ENCODE measurements at regions not wholly inside any gene's neighbourhood (a gene's known extent, or its start where the extent isn't known, plus 50 kb on each side); places are given as distances from the start of the nearest gene placed in this dataset.
"Not testable (repeated sequence)": the region's sequence is repeated elsewhere in the genome, so short reads cannot be mapped to it uniquely, and the experiment has no call there.

GRCh38 chr17:43345515-43345914 is 53.3 kb upstream of the ARL4D start:
- H3K27me3 ChIP-seq (ENCODE audit: control insufficient read depth in 2 of 2, insufficient read depth in 2 of 2, low read length in 2 of 2); H3K4me3 Mint-ChIP-seq; H3K36me3 ChIP-seq (ENCODE audit: control insufficient read depth in 2 of 3, insufficient read depth in 3 of 3, low read length in 3 of 3); H3K4me3 ChIP-seq (ENCODE audit: low read length); DNase-seq; ATAC-seq; H3K27ac ChIP-seq (ENCODE audit: low read depth, low read length); H3K4me1 ChIP-seq (ENCODE audit: control insufficient read depth in 2 of 2, insufficient read depth in 2 of 2, low read length in 2 of 2); intact Hi-C loops (cut with micrococcal nuclease); H3K27ac Mint-ChIP-seq; H3K27me3 Mint-ChIP-seq; CTCF ChIA-PET; POLR2A ChIA-PET: not testable (repeated sequence)
- H3K4me1 Mint-ChIP-seq, result peaks cover 0 to 10% (median 0%) of the 10 kb centered on the region in 7 donors
- H3K36me3 Mint-ChIP-seq, result peaks cover 0 to 36% (median 20%) of the 10 kb centered on the region in 5 donors
- H3K9me3 Mint-ChIP-seq, result peaks cover 0 to 42% (median 29%) of the 10 kb centered on the region in 11 donors
- H3K9me3 ChIP-seq (ENCODE audit: control insufficient read depth in 2 of 3, low read length in 3 of 3), result peaks cover 3 to 33% (median 10%) of the 10 kb centered on the region in 3 experiments

- H3K4me1 Mint-ChIP-seq, result peaks cover 0 to 10% (median 0%) of the 10 kb centered on the region in 7 donors
- H3K9me3 Mint-ChIP-seq, result peaks cover 0 to 36% (median 26%) of the 10 kb centered on the region in 11 donors
- no peak overlapping the region for H3K27ac Mint-ChIP-seq
- H3K27me3 Mint-ChIP-seq, result peaks cover 0 to 7% (median 0%) of the 10 kb centered on the region in 5 donors
- H3K4me1 ChIP-seq (ENCODE audit: control insufficient read depth in 2 of 2, insufficient read depth in 2 of 2, low read length in 2 of 2), result no peaks in the 10 kb centered on the region
- no peak overlapping the region for H3K4me3 ChIP-seq (ENCODE audit: low read length)
- ATAC-seq (no peak), DNase-seq (no peak)
- peaks cover 0 to 31% (median 16%) of the 10 kb centered on the region in 5 donors for H3K36me3 Mint-ChIP-seq
- ChIA-PET POLR2A (no interaction called here), CTCF (no interaction called here)
- no peaks in the 10 kb centered on the region for H3K27me3 ChIP-seq (ENCODE audit: control insufficient read depth in 2 of 2, insufficient read depth in 2 of 2, low read length in 2 of 2)
- no peaks in the 10 kb centered on the region for H3K36me3 ChIP-seq (ENCODE audit: control insufficient read depth in 2 of 3, insufficient read depth in 3 of 3, low read length in 3 of 3)
- intact Hi-C loops (cut with micrococcal nuclease), result no loop called here
- H3K4me3 Mint-ChIP-seq, result no peak overlapping the region
- peaks cover under 1 to 28% (median 8%) of the 10 kb centered on the region in 3 experiments for H3K9me3 ChIP-seq (ENCODE audit: control insufficient read depth in 2 of 3, low read length in 3 of 3)
- no peak overlapping the region for H3K27ac ChIP-seq (ENCODE audit: low read depth, low read length)
These were observed 54.1 kb upstream of the ARL4D start for GRCh38 chr17:43344685-43345084.

- Histone ChIP-seq H3K9me3 (ENCODE audit: control insufficient read depth in 2 of 3, low read length in 3 of 3) (peaks cover 0 to 8% (median 3%) of the 10 kb centered on the region in 3 experiments), H3K4me3 (ENCODE audit: low read length) (no peak overlapping the region), H3K4me1 (ENCODE audit: control insufficient read depth in 2 of 2, insufficient read depth in 2 of 2, low read length in 2 of 2) (no peaks in the 10 kb centered on the region), H3K27ac (ENCODE audit: low read depth, low read length) (no peak overlapping the region), H3K36me3 (ENCODE audit: control insufficient read depth in 2 of 3, insufficient read depth in 3 of 3, low read length in 3 of 3) (no peaks in the 10 kb centered on the region), H3K27me3 (ENCODE audit: control insufficient read depth in 2 of 2, insufficient read depth in 2 of 2, low read length in 2 of 2) (no peaks in the 10 kb centered on the region)
- ATAC-seq (no peak), DNase-seq (no peak)
- Mint-ChIP-seq H3K4me3 (no peak overlapping the region), H3K27me3 (peaks cover 0 to 7% (median 0%) of the 10 kb centered on the region in 5 donors), H3K9me3 (peaks cover 0 to 14% (median 9%) of the 10 kb centered on the region in 11 donors), H3K4me1 (peaks cover 0 to 19% (median 9%) of the 10 kb centered on the region in 7 donors), H3K27ac (no peak overlapping the region), H3K36me3 (peaks cover 0 to 14% (median 7%) of the 10 kb centered on the region in 5 donors)
- ChIA-PET CTCF (interaction anchor here (1.0 kb wide), 1 partner anchor 349 kb away, joined by 3 read pairs; no protein-coding TSS in a partner anchor), POLR2A (interaction anchor here (1.6 kb wide), 1 partner anchor 14 kb away, joined by 3 read pairs; no protein-coding TSS in a partner anchor)
- intact Hi-C loops (cut with micrococcal nuclease), result no loop called here
These were observed 56.3 kb upstream of the ARL4D start for GRCh38 chr17:43342589-43342890.

- H3K36me3 Mint-ChIP-seq, result peaks cover 0 to 10% (median 3%) of the 10 kb centered on the region in 5 donors
- POLR2A ChIA-PET, result interaction anchor here (1.6 kb wide), 1 partner anchor 15 kb away, joined by 3 read pairs; no protein-coding TSS in a partner anchor
These were observed 56.8 kb upstream of the ARL4D start for GRCh38 chr17:43341715-43342588.

GRCh38 chr17:43338886-43339516 is 59.8 kb upstream of the ARL4D start:
- Mint-ChIP-seq H3K4me1 (peaks cover 3 to 25% (median 11%) of the 10 kb centered on the region in 7 donors), H3K4me3 (no peak overlapping the region), H3K36me3 (peaks cover 0 to 4% (median 0%) of the 10 kb centered on the region in 5 donors), H3K27ac (no peak overlapping the region), H3K9me3 (peaks cover 0 to 1% (median 0%) of the 10 kb centered on the region in 11 donors), H3K27me3 (peaks cover 0 to 3% (median 0%) of the 10 kb centered on the region in 5 donors)
- no peak overlapping the region for H3K4me3 ChIP-seq (ENCODE audit: low read length)
- H3K27me3 ChIP-seq (ENCODE audit: control insufficient read depth in 2 of 2, insufficient read depth in 2 of 2, low read length in 2 of 2), result no peaks in the 10 kb centered on the region
- H3K27ac ChIP-seq (ENCODE audit: low read depth, low read length), result no peak overlapping the region
- CTCF ChIA-PET, result interaction anchor here (0.6 to 1.9 kb wide), 14 partner anchors 11 to 518 kb away, joined by 3 to 8 read pairs (median 3); partner anchors contain the start of genes AOC2 and TMEM106A
- H3K4me1 ChIP-seq (ENCODE audit: control insufficient read depth in 2 of 2, insufficient read depth in 2 of 2, low read length in 2 of 2), result peaks cover 1% of the 10 kb centered on the region in 2 donors
- POLR2A ChIA-PET, result interaction anchor here (0.9 to 2.6 kb wide), 4 partner anchors 22 to 315 kb away, joined by 3 to 21 read pairs (median 5); no protein-coding TSS in a partner anchor
- H3K36me3 ChIP-seq (ENCODE audit: control insufficient read depth in 2 of 3, insufficient read depth in 3 of 3, low read length in 3 of 3), result no peaks in the 10 kb centered on the region
- DNase-seq, result peak; percentile 37 to 62 (median 55)
- no peaks in the 10 kb centered on the region for H3K9me3 ChIP-seq (ENCODE audit: control insufficient read depth in 2 of 3, low read length in 3 of 3)
- intact Hi-C loops (cut with micrococcal nuclease), result loop anchor here in 1 of 2 donors (1.0 kb wide), 2 partner anchors 21 to 333 kb away; partner anchors contain the start of gene IFI35
- no peak for ATAC-seq

More at GRCh38 chr17:43341715-43342588, 56.8 kb upstream of the ARL4D start:
- ATAC-seq (no peak), DNase-seq (no peak)
- peaks cover 0 to 2% (median 0%) of the 10 kb centered on the region in 3 experiments for H3K9me3 ChIP-seq (ENCODE audit: control insufficient read depth in 2 of 3, low read length in 3 of 3)
- H3K27ac ChIP-seq (ENCODE audit: low read depth, low read length), result no peak overlapping the region
- Mint-ChIP-seq H3K9me3 (peaks cover 0 to 9% (median 3%) of the 10 kb centered on the region in 11 donors), H3K27me3 (peaks cover 0 to 3% (median 0%) of the 10 kb centered on the region in 5 donors), H3K27ac (peak overlapping the region in 1 of 9 donors; percentile 30), H3K4me3 (no peak overlapping the region), H3K4me1 (peaks cover 0 to 19% (median 9%) of the 10 kb centered on the region in 7 donors)
- H3K36me3 ChIP-seq (ENCODE audit: control insufficient read depth in 2 of 3, insufficient read depth in 3 of 3, low read length in 3 of 3), result no peaks in the 10 kb centered on the region
- intact Hi-C loops (cut with micrococcal nuclease), result no loop called here
- CTCF ChIA-PET, result interaction anchor here (0.6 to 1.0 kb wide), 2 partner anchors 128 to 348 kb away, joined by 3 to 4 read pairs; no protein-coding TSS in a partner anchor
- no peak overlapping the region for H3K4me3 ChIP-seq (ENCODE audit: low read length)
- no peaks in the 10 kb centered on the region for H3K4me1 ChIP-seq (ENCODE audit: control insufficient read depth in 2 of 2, insufficient read depth in 2 of 2, low read length in 2 of 2)
- no peaks in the 10 kb centered on the region for H3K27me3 ChIP-seq (ENCODE audit: control insufficient read depth in 2 of 2, insufficient read depth in 2 of 2, low read length in 2 of 2)

GRCh38 chr17:43337684-43338428 is 60.9 kb upstream of the ARL4D start:
- ChIA-PET POLR2A (interaction anchor here (0.8 to 2.6 kb wide), 6 partner anchors 22 to 340 kb away, joined by 3 to 21 read pairs (median 6); partner anchors contain the start of gene RPL27), CTCF (interaction anchor here (1.7 kb wide), 1 partner anchor 126 kb away, joined by 3 read pairs; the partner anchor contains the start of gene TMEM106A)
- no peak overlapping the region for H3K27ac Mint-ChIP-seq
- intact Hi-C loops (cut with micrococcal nuclease), result no loop called here
- peaks cover 0 to 1% (median 0%) of the 10 kb centered on the region in 5 donors for H3K36me3 Mint-ChIP-seq
- Histone ChIP-seq H3K27ac (ENCODE audit: low read depth, low read length) (no peak overlapping the region), H3K27me3 (ENCODE audit: control insufficient read depth in 2 of 2, insufficient read depth in 2 of 2, low read length in 2 of 2) (no peaks in the 10 kb centered on the region), H3K4me1 (ENCODE audit: control insufficient read depth in 2 of 2, insufficient read depth in 2 of 2, low read length in 2 of 2) (peaks cover 4 to 5% of the 10 kb centered on the region in 2 donors), H3K4me3 (ENCODE audit: low read length) (no peak overlapping the region), H3K36me3 (ENCODE audit: control insufficient read depth in 2 of 3, insufficient read depth in 3 of 3, low read length in 3 of 3) (no peaks in the 10 kb centered on the region), H3K9me3 (ENCODE audit: control insufficient read depth in 2 of 3, low read length in 3 of 3) (no peaks in the 10 kb centered on the region)
- peaks cover 10 to 31% (median 16%) of the 10 kb centered on the region in 7 donors for H3K4me1 Mint-ChIP-seq
- DNase-seq (no peak), ATAC-seq (no peak)
- H3K27me3 Mint-ChIP-seq, result no peaks in the 10 kb centered on the region
- H3K9me3 Mint-ChIP-seq, result peaks cover 0 to 1% (median 0%) of the 10 kb centered on the region in 11 donors
- H3K4me3 Mint-ChIP-seq, result peak overlapping the region in 1 of 10 donors; percentile 18
